GM21737 (cell line): ENCODE measurements at regions not wholly inside any gene's neighbourhood (a gene's known extent, or its start where the extent isn't known, plus 50 kb on each side); places are given as distances from the start of the nearest gene placed in this dataset.

Experiments
- ATAC-seq: cut with Tn5 transposase; IDR thresholded peaks from one replicate; pipeline ENCODE4 v1.9.1; 2021; ENCODE audit warnings: mild to moderate bottlenecking, moderate library complexity; ENCODE audit not compliant: unreplicated experiment

- ATAC-seq, result no peak
Measured at GRCh38 chr20:24813080-24813479, 136.0 kb upstream of the CST7 start.

- ATAC-seq, result no peak
Measured at GRCh38 chr20:24813496-24813895, 135.6 kb upstream of the CST7 start.

- ATAC-seq, result no peak
Measured at GRCh38 chr20:24813936-24814335, 135.1 kb upstream of the CST7 start.

GRCh38 chr20:24814556-24815195 lies 134.4 kb upstream of the CST7 start:
- ATAC-seq, result no peak

GRCh38 chr20:24815196-24815815 lies 133.8 kb upstream of the CST7 start:
- no peak for ATAC-seq

GRCh38 chr20:24815931-24816330 lies 133.1 kb upstream of the CST7 start:
- ATAC-seq, result no peak

- no peak for ATAC-seq
Measured at GRCh38 chr20:24816431-24816830, 132.6 kb upstream of the CST7 start.

GRCh38 chr20:24816907-24817306 lies 132.2 kb upstream of the CST7 start:
- no peak for ATAC-seq

- ATAC-seq, result no peak
Measured at GRCh38 chr20:24817351-24817750, 131.7 kb upstream of the CST7 start.

GRCh38 chr20:24818056-24818455 lies 131.0 kb upstream of the CST7 start:
- ATAC-seq, result no peak

- ATAC-seq, result no peak
Measured at GRCh38 chr20:24819331-24819965, 129.6 kb upstream of the CST7 start.

- ATAC-seq, result no peak
Measured at GRCh38 chr20:24820345-24820744, 128.7 kb upstream of the CST7 start.

- ATAC-seq, result no peak
Measured at GRCh38 chr20:24821391-24821790, 127.7 kb upstream of the CST7 start.

- ATAC-seq, result no peak
Measured at GRCh38 chr20:24823176-24823784, 125.8 kb upstream of the CST7 start.

GRCh38 chr20:24823989-24824693 lies 124.9 kb upstream of the CST7 start:
- no peak for ATAC-seq

GRCh38 chr20:24825591-24825990 lies 123.5 kb upstream of the CST7 start:
- no peak for ATAC-seq

- ATAC-seq, result no peak
Measured at GRCh38 chr20:24827603-24828295, 121.3 kb upstream of the CST7 start.

GRCh38 chr20:24828992-24829648 lies 119.9 kb upstream of the CST7 start:
- no peak for ATAC-seq

- ATAC-seq, result no peak
Measured at GRCh38 chr20:24829649-24830370, 119.3 kb upstream of the CST7 start.

GRCh38 chr20:24830649-24831048 lies 118.4 kb upstream of the CST7 start:
- ATAC-seq, result no peak
